Upper lobe of left lung (tissue), 6 donors: ENCODE measurements at regions not wholly inside any gene's neighbourhood (a gene's known extent, or its start where the extent isn't known, plus 50 kb on each side); places are given as distances from the start of the nearest gene placed in this dataset.

Experiments
- ATAC-seq, 2 donors: fragments of 200-7000 bp; cut with Tn5 transposase; one replicate each; pipeline ENCODE4 v1.9.1; 2022; ENCODE audit warnings: mild to moderate bottlenecking in 2 of 2, moderate library complexity in 2 of 2; ENCODE audit not compliant: low FRiP score in 2 of 2
- DNase-seq, 2 donors: peaks; one replicate each; pipeline ENCODE4 v3.0.0-alpha.2; 2019 to 2020
- H3K27ac ChIP-seq, 4 donors: fragments of 200-600 bp; sonication (generic); one replicate each; pipeline ENCODE4 v1.5.1; 2016 to 2019
- H3K27me3 ChIP-seq, 4 donors: fragments of 200-600 bp; sonication (generic); one replicate each; pipeline ENCODE4 v1.5.1; 2017 to 2019
- H3K36me3 ChIP-seq, 4 donors: fragments of 200-600 bp; sonication (generic); one replicate each; pipeline ENCODE4 v1.5.1; 2016 to 2019
- H3K4me1 ChIP-seq, 4 donors: fragments of 200-600 bp; sonication (generic); one replicate each; pipeline ENCODE4 v1.5.1; 2018 to 2019
- H3K4me3 ChIP-seq, 4 donors: fragments of 200-600 bp; sonication (generic); one replicate each; pipeline ENCODE4 v1.5.1; 2017 to 2019; ENCODE audit warnings: mild to moderate bottlenecking in 2 of 4, moderate library complexity in 1 of 4
- H3K9me3 ChIP-seq, 4 donors: fragments of 200-600 bp; sonication (generic); one replicate each; pipeline ENCODE4 v1.5.1; 2018 to 2019
- CTCF ChIP-seq, 6 experiments: fragments of 450-650 bp in 4 of 6; fragments of 200-600 bp in 2 of 6; sonication (generic) in 2 of 6; IDR thresholded peaks; one replicate each; pipeline ENCODE4 v1.5.1; 2016 to 2019; ENCODE audit warnings: antibody characterized with exemption in 6 of 6
- EP300 ChIP-seq, 4 donors: sonication (generic); formaldehyde crosslinking; IDR thresholded peaks; one replicate each; pipeline ENCODE4 v1.5.1; 2017; ENCODE audit warnings: antibody characterized with exemption in 4 of 4, control low read depth in 2 of 4
- POLR2A ChIP-seq, 4 donors: fragments of 450-650 bp; IDR thresholded peaks; one replicate each; pipeline ENCODE4 v1.5.1; 2016 to 2017; ENCODE audit warnings: antibody characterized with exemption in 4 of 4, mild to moderate bottlenecking in 2 of 4
- POLR2AphosphoS5 ChIP-seq, 2 donors: sonication (generic); formaldehyde crosslinking; IDR thresholded peaks; one replicate each; pipeline ENCODE4 v1.5.1; 2017; ENCODE audit warnings: antibody characterized with exemption in 2 of 2
- WGBS, 2 donors: methylation state at CpG; one replicate each; pipeline ENCODE4 v1.1.5; 2017 to 2018; 5-methylcytosine and 5-hydroxymethylcytosine counted together
- donor health status: DM: no; HTN: no; CAD: no; lungs with moderate emphysema.
- donor health status: DM: no; HTN: yes; CAD: no; lungs with severe emphysema.

- peak; percentile 8 to 59 for DNase-seq
These were observed 100.2 kb downstream of the KIF26A start for GRCh38 chr14:104238424-104239184.

GRCh38 chr14:104239185-104239775 is 100.9 kb downstream of the KIF26A start:
- Histone ChIP-seq H3K4me1 (no peaks in the 10 kb centered on the region), H3K9me3 (peaks cover 4 to 20% (median 9%) of the 10 kb centered on the region in 4 donors), H3K27ac (no peak overlapping the region), H3K4me3 (no peak overlapping the region), H3K27me3 (no peaks in the 10 kb centered on the region), H3K36me3 (no peaks in the 10 kb centered on the region)
- TF ChIP-seq POLR2AphosphoS5 (IDR thresholded peaks at IDR 0.05), result no peak
- no peak for TF ChIP-seq CTCF (IDR thresholded peaks at IDR 0.05)
- ATAC-seq (no peak), DNase-seq (peak in 1 of 2 donors; percentile 7)
- WGBS, 2 donors, result 49 to 66% methylated on average over 3 to 8 of the region's 8 CpGs

More at GRCh38 chr14:104238424-104239184, 100.2 kb downstream of the KIF26A start:
- Histone ChIP-seq H3K4me1 (no peaks in the 10 kb centered on the region), H3K9me3 (peaks cover 7 to 27% (median 15%) of the 10 kb centered on the region in 4 donors), H3K27me3 (no peaks in the 10 kb centered on the region), H3K36me3 (no peaks in the 10 kb centered on the region), H3K27ac (no peak overlapping the region), H3K4me3 (no peak overlapping the region)
- TF ChIP-seq POLR2AphosphoS5 (IDR thresholded peaks at IDR 0.05), result no peak
- no peak for TF ChIP-seq POLR2A (IDR thresholded peaks at IDR 0.05)
- no peak for TF ChIP-seq EP300 (IDR thresholded peaks at IDR 0.05)
- TF ChIP-seq CTCF (IDR thresholded peaks at IDR 0.05), result no peak
- 78 to 88% methylated on average over 15 to 21 of the region's 21 CpGs for WGBS, 2 donors
- ATAC-seq, result no peak

- peak; percentile 12 to 55 for DNase-seq
- Histone ChIP-seq H3K9me3 (peaks cover 0 to 20% (median 5%) of the 10 kb centered on the region in 4 donors), H3K4me3 (no peak overlapping the region), H3K27me3 (no peaks in the 10 kb centered on the region), H3K4me1 (no peaks in the 10 kb centered on the region), H3K36me3 (no peaks in the 10 kb centered on the region), H3K27ac (no peak overlapping the region)
- no peak for TF ChIP-seq POLR2A (IDR thresholded peaks at IDR 0.05)
- no peak for TF ChIP-seq CTCF (IDR thresholded peaks at IDR 0.05)
- no peak for TF ChIP-seq EP300 (IDR thresholded peaks at IDR 0.05)
- 67 to 76% methylated on average over 11 to 17 of the region's 17 CpGs for whole genome bisulfite sequencing, 2 donors
- no peak for ATAC-seq
These were observed 101.5 kb downstream of the KIF26A start for GRCh38 chr14:104239861-104240301.

GRCh38 chr14:104240434-104241157 is 102.2 kb downstream of the KIF26A start:
- 70 to 76% methylated on average over 12 of the region's 12 CpGs for WGBS, 2 donors
- TF ChIP-seq CTCF (IDR thresholded peaks at IDR 0.05) (no peak), POLR2A (IDR thresholded peaks at IDR 0.05) (no peak), EP300 (IDR thresholded peaks at IDR 0.05) (no peak), POLR2AphosphoS5 (IDR thresholded peaks at IDR 0.05) (no peak)
- ATAC-seq, result no peak

More at GRCh38 chr14:104240434-104241157, 102.2 kb downstream of the KIF26A start:
- no peak overlapping the region for H3K4me3 ChIP-seq
- H3K27me3 ChIP-seq, result no peaks in the 10 kb centered on the region
- peak in 1 of 2 donors; percentile 12 for DNase-seq
- peaks cover 0 to 28% (median 9%) of the 10 kb centered on the region in 4 donors for H3K9me3 ChIP-seq
- no peaks in the 10 kb centered on the region for H3K4me1 ChIP-seq
- no peaks in the 10 kb centered on the region for H3K36me3 ChIP-seq
- H3K27ac ChIP-seq, result no peak overlapping the region
